Astrocyte (in vitro differentiated cells and primary cell): ENCODE measurements at regions not wholly inside any gene's neighbourhood (a gene's known extent, or its start where the extent isn't known, plus 50 kb on each side); places are given as distances from the start of the nearest gene placed in this dataset.
"Not testable (repeated sequence)": the region's sequence is repeated elsewhere in the genome, so short reads cannot be mapped to it uniquely, and the experiment has no call there.

Experiments
- DNase-seq: peaks from one replicate; pipeline ENCODE4 v3.0.0-alpha.2; 2010; ENCODE audit warnings: low read depth
- FAIRE-seq: peaks from 2 replicates; lab custom pipeline; 2011; peaks lifted over from hg19 to GRCh38; lab: Jason Lieb, UNC
- H2AFZ ChIP-seq: 2 replicates; pipeline ENCODE4 v1.6.0; 2012; ENCODE audit warnings: low read depth, low read length, inconsistent platforms
- H3K27ac ChIP-seq: 2 replicates; pipeline ENCODE4 v1.5.1; 2011; ENCODE audit warnings: low read depth, low read length, inconsistent platforms
- H3K27me3 ChIP-seq: 2 replicates; pipeline ENCODE4 v1.6.0; 2011; ENCODE audit warnings: low read length, inconsistent platforms; ENCODE audit not compliant: insufficient read depth
- H3K36me3 ChIP-seq: 2 replicates; pipeline ENCODE4 v1.5.1; 2011; ENCODE audit warnings: low read length, inconsistent platforms; ENCODE audit not compliant: insufficient read depth
- H3K4me1 ChIP-seq: 2 replicates; pipeline ENCODE4 v1.5.1; 2011; ENCODE audit warnings: low read length, inconsistent platforms; ENCODE audit not compliant: insufficient read depth
- H3K4me2 ChIP-seq: 2 replicates; pipeline ENCODE4 v1.6.0; 2012; ENCODE audit warnings: low read length, inconsistent platforms
- H3K4me3 ChIP-seq: 2 replicates; pipeline ENCODE4 v1.5.1; 2011; ENCODE audit warnings: low read depth, mild to moderate bottlenecking, low read length, inconsistent platforms; ENCODE audit not compliant: insufficient read depth
- H3K79me2 ChIP-seq: 2 replicates; pipeline ENCODE4 v1.6.0; 2012; ENCODE audit warnings: mild to moderate bottlenecking, low read length, inconsistent platforms; ENCODE audit not compliant: insufficient read depth
- H3K9ac ChIP-seq: 2 replicates; pipeline ENCODE4 v1.6.0; 2012; ENCODE audit warnings: mild to moderate bottlenecking, low read length, inconsistent platforms
- H3K9me3 ChIP-seq: 2 replicates; pipeline ENCODE4 v1.5.1; 2012; ENCODE audit warnings: low read depth, mild to moderate bottlenecking, low read length, inconsistent platforms; ENCODE audit not compliant: insufficient read depth
- H4K20me1 ChIP-seq: 2 replicates; pipeline ENCODE4 v1.6.0; 2012; ENCODE audit warnings: low read length, inconsistent platforms; ENCODE audit not compliant: insufficient read depth
- H3K27ac Mint-ChIP-seq: one replicate; pipeline ENCODE4 v1.8.0; 2021; ENCODE audit warnings: mild to moderate bottlenecking, mixed read lengths; ENCODE audit not compliant: unreplicated experiment
- H3K27me3 Mint-ChIP-seq: one replicate; pipeline ENCODE4 v1.8.0; 2021; ENCODE audit warnings: low read depth, mixed read lengths; ENCODE audit not compliant: unreplicated experiment
- H3K36me3 Mint-ChIP-seq: one replicate; pipeline ENCODE4 v1.8.0; 2021; ENCODE audit warnings: low read depth, mixed read lengths; ENCODE audit not compliant: unreplicated experiment
- H3K4me1 Mint-ChIP-seq: one replicate; pipeline ENCODE4 v1.8.0; 2021; ENCODE audit warnings: low read depth, mixed read lengths; ENCODE audit not compliant: unreplicated experiment
- H3K4me3 Mint-ChIP-seq: one replicate; pipeline ENCODE4 v1.8.0; 2021; ENCODE audit warnings: mild to moderate bottlenecking, moderate library complexity, mixed read lengths; ENCODE audit not compliant: unreplicated experiment
- H3K9me3 Mint-ChIP-seq: one replicate; pipeline ENCODE4 v1.8.0; 2021; ENCODE audit warnings: mild to moderate bottlenecking, mixed read lengths; ENCODE audit not compliant: unreplicated experiment
- CTCF ChIP-seq: IDR thresholded peaks from 2 replicates; pipeline ENCODE4 v1.5.1; 2011; ENCODE audit warnings: low read depth, mild to moderate bottlenecking, inconsistent platforms, low read length, moderate library complexity; ENCODE audit not compliant: insufficient read depth
- EZH2 ChIP-seq: IDR thresholded peaks from 2 replicates; pipeline ENCODE4 v1.6.1; 2012; ENCODE audit warnings: mild to moderate bottlenecking, low read length, inconsistent platforms; ENCODE audit not compliant: insufficient read depth

- Histone ChIP-seq H3K27me3 (no peaks in the 10 kb centered on the region), H3K79me2 (no peaks in the 10 kb centered on the region), H4K20me1 (no peaks in the 10 kb centered on the region), H3K27ac (peak overlapping the region; percentile 43), H3K4me2 (peak overlapping the region; percentile 54), H3K9ac (peak overlapping the region; percentile 11), H3K9me3 (no peaks in the 10 kb centered on the region), H3K4me1 (peaks cover 5% of the 10 kb centered on the region), H3K4me3 (no peak overlapping the region), H3K36me3 (no peaks in the 10 kb centered on the region), H2AFZ (no peak overlapping the region)
- no peak for TF ChIP-seq EZH2
- no peak for TF ChIP-seq CTCF
- Mint-ChIP-seq H3K4me1 (peaks cover 22% of the 10 kb centered on the region), H3K27me3 (no peaks in the 10 kb centered on the region), H3K4me3 (peak overlapping the region; percentile 47), H3K27ac (peak overlapping the region; percentile 97), H3K36me3 (no peaks in the 10 kb centered on the region), H3K9me3 (no peaks in the 10 kb centered on the region)
- DNase-seq, result peak; percentile 99
- FAIRE-seq, result peak; percentile 92
Measured at GRCh38 chr3:153221748-153222162, 59.7 kb downstream of the RAP2B start.

GRCh38 chr3:153226877-153227276 lies 64.9 kb downstream of the RAP2B start:
- H3K4me1 ChIP-seq, H3K9ac ChIP-seq, H3K9me3 Mint-ChIP-seq, FAIRE-seq, H3K9me3 ChIP-seq, H3K36me3 ChIP-seq, H3K79me2 ChIP-seq, H3K27me3 ChIP-seq, H2AFZ ChIP-seq, H4K20me1 ChIP-seq, H3K36me3 Mint-ChIP-seq, H3K27ac Mint-ChIP-seq, H3K27ac ChIP-seq, H3K27me3 Mint-ChIP-seq, H3K4me3 ChIP-seq, H3K4me3 Mint-ChIP-seq, DNase-seq, H3K4me2 ChIP-seq, H3K4me1 Mint-ChIP-seq: not testable (repeated sequence)

DNA sequence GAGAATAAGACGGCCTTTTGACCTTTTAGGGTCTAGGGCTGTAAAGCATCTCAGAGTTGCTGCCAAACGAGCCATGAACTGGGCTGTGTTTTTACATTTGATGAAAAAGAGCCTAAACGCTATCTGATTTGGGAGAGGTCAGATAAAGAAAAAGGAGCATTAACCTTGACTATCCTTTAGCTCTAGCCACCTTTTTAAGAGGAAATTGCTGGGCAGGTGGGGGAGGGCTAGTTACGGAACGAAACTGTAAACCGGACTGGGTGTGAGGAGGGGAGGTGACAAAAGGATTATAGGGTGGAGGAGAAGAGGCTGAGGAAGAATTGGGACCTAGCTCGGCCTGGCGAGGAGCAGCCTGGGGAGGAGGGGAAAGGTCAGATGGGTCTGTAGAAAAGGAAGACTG lies 68.4 kb downstream of the RAP2B start:
- not testable (repeated sequence) for H3K4me2 ChIP-seq, H3K36me3 ChIP-seq, H3K27me3 Mint-ChIP-seq, FAIRE-seq, H3K27ac ChIP-seq, H3K9ac ChIP-seq, H3K9me3 ChIP-seq, H3K4me3 Mint-ChIP-seq, H3K27me3 ChIP-seq, H3K9me3 Mint-ChIP-seq, DNase-seq, H3K36me3 Mint-ChIP-seq, H3K27ac Mint-ChIP-seq, H3K79me2 ChIP-seq, H3K4me3 ChIP-seq, H2AFZ ChIP-seq, H4K20me1 ChIP-seq
- peaks cover 19% of the 10 kb centered on the region for H3K4me1 Mint-ChIP-seq
- H3K4me1 ChIP-seq, result peaks cover 16% of the 10 kb centered on the region

GRCh38 chr3:153231245-153231644 lies 69.2 kb downstream of the RAP2B start:
- not testable (repeated sequence) for H3K9me3 Mint-ChIP-seq, H3K4me3 Mint-ChIP-seq, FAIRE-seq

DNA sequence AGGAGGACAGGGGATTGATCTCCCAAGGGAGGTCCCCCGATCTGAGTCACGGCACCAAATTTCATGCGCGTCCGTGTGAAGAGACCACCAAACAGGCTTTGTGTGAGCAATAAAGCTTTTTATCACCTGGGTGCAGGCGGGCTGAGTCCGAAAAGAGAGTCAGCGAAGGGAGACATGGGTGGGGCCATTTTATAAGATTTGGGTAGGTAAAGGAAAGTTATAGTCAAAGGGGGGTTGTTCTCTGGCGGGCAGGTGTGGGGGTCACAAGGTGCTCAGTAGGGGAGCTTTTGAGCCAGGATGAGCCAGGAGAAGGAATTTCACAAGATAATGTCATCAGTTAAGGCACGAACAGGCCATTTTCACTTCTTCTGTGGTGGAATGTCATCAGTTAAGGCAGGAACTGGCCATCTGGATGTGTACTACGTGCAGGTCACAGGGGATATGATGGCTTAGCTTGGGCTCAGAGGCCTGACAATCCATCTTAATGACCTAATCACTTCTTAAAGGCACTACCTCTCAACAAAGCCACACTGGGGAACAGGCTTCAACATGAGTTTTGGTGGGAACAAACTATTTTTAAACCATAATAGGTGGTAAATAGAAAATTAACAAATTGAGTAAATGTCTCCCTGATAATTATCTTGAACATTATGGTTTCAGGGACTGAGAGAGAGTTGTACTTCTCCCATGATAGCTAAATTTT lies 70.2 kb downstream of the RAP2B start:
- H3K4me1 Mint-ChIP-seq, result peaks cover 19% of the 10 kb centered on the region
- H2AFZ ChIP-seq, H3K36me3 Mint-ChIP-seq, H3K27me3 ChIP-seq, H3K4me3 ChIP-seq, H4K20me1 ChIP-seq, H3K9me3 ChIP-seq, H3K9me3 Mint-ChIP-seq, H3K4me3 Mint-ChIP-seq, H3K36me3 ChIP-seq, H3K79me2 ChIP-seq, H3K27me3 Mint-ChIP-seq, H3K9ac ChIP-seq, FAIRE-seq: not testable (repeated sequence)
- peak overlapping the region; percentile 47 for H3K4me2 ChIP-seq
- peak overlapping the region; percentile 70 for H3K27ac ChIP-seq
- DNase-seq, result peak; percentile 44
- peak overlapping the region; percentile 80 for H3K27ac Mint-ChIP-seq
- H3K4me1 ChIP-seq, result peaks cover 16% of the 10 kb centered on the region

More at GRCh38 chr3:153231245-153231644, 69.2 kb downstream of the RAP2B start:
- not testable (repeated sequence) for H3K27me3 Mint-ChIP-seq, DNase-seq, H3K9ac ChIP-seq, H3K4me2 ChIP-seq, H4K20me1 ChIP-seq, H3K27ac Mint-ChIP-seq, H3K27me3 ChIP-seq, H3K36me3 ChIP-seq, H3K27ac ChIP-seq, H3K4me3 ChIP-seq, H3K79me2 ChIP-seq, H2AFZ ChIP-seq, H3K36me3 Mint-ChIP-seq, H3K9me3 ChIP-seq
- H3K4me1 ChIP-seq, result peaks cover 16% of the 10 kb centered on the region
- peaks cover 19% of the 10 kb centered on the region for H3K4me1 Mint-ChIP-seq
